SK-N-SH (cell line): ENCODE measurements at regions not wholly inside any gene's neighbourhood (a gene's known extent, or its start where the extent isn't known, plus 50 kb on each side); places are given as distances from the start of the nearest gene placed in this dataset.

ENCODE experiments used
- CHD2 ChIP-seq: fragments of 150-350 bp; IDR thresholded peaks from 2 replicates; pipeline ENCODE4 v1.6.1; 2018; ENCODE audit warnings: low read length; ENCODE audit not compliant: partially characterized antibody
- CTCF ChIP-seq: fragments of 200-600 bp; sonication (generic); IDR thresholded peaks from 2 replicates; pipeline ENCODE4 v1.6.1; 2017; ENCODE audit warnings: antibody characterized with exemption, mild to moderate bottlenecking, moderate library complexity
- ELF1 ChIP-seq: IDR thresholded peaks from 2 replicates; pipeline ENCODE4 v1.4.0; 2012
- FOSL2 ChIP-seq: IDR thresholded peaks from 2 replicates; pipeline ENCODE4 v1.4.0; 2012; ENCODE audit warnings: low read depth, mild to moderate bottlenecking, moderate library complexity, borderline replicate concordance
- FOXJ3 ChIP-seq: sonication (generic); formaldehyde crosslinking; IDR thresholded peaks from 2 replicates; pipeline ENCODE4 v1.5.1; 2020; ENCODE audit warnings: mild to moderate bottlenecking, missing genetic modification reagents
- FOXM1 ChIP-seq: IDR thresholded peaks from 2 replicates; pipeline ENCODE4 v1.4.0; 2012; ENCODE audit warnings: low read depth, mild to moderate bottlenecking
- GATA2 ChIP-seq: sonication (generic); formaldehyde crosslinking; IDR thresholded peaks from 2 replicates; pipeline ENCODE4 v1.5.0; 2020; ENCODE audit warnings: mild to moderate bottlenecking, missing genetic modification reagents
- MAX ChIP-seq: IDR thresholded peaks from 2 replicates; pipeline ENCODE4 v1.4.0; 2012; ENCODE audit warnings: low read depth
- MEF2A ChIP-seq: IDR thresholded peaks from 2 replicates; pipeline ENCODE4 v1.4.0; 2012; ENCODE audit warnings: low read depth, borderline replicate concordance
- NRF1 ChIP-seq: IDR thresholded peaks from 2 replicates; pipeline ENCODE4 v1.6.1; 2012; ENCODE audit warnings: low read depth, mild to moderate bottlenecking, low read length
- REST ChIP-seq: IDR thresholded peaks from 2 replicates; pipeline ENCODE4 v1.6.1; 2012; ENCODE audit warnings: mild to moderate bottlenecking, low read depth, low read length, moderate library complexity
- RFX5 ChIP-seq: IDR thresholded peaks from 2 replicates; pipeline ENCODE4 v1.6.1; 2012; ENCODE audit warnings: mild to moderate bottlenecking, improper control_type of control experiment, low read length
- RXRA ChIP-seq: IDR thresholded peaks from 2 replicates; pipeline ENCODE4 v1.4.0; 2012; ENCODE audit warnings: low read depth, mild to moderate bottlenecking, borderline replicate concordance
- SIN3A ChIP-seq: IDR thresholded peaks from 2 replicates; pipeline ENCODE4 v1.6.1; 2012; ENCODE audit warnings: low read depth, mild to moderate bottlenecking, low read length, moderate library complexity, borderline replicate concordance
- TAF1 ChIP-seq: IDR thresholded peaks from 2 replicates; pipeline ENCODE4 v1.6.1; 2012; ENCODE audit warnings: low read depth, mild to moderate bottlenecking, low read length, moderate library complexity, borderline replicate concordance
- USF1 ChIP-seq: IDR thresholded peaks from 2 replicates; pipeline ENCODE4 v1.4.0; 2012; ENCODE audit warnings: low read depth, borderline replicate concordance
- USF2 ChIP-seq: fragments of 150-350 bp; IDR thresholded peaks from 2 replicates; pipeline ENCODE4 v1.6.1; 2017; ENCODE audit warnings: antibody characterized with exemption, low read length, low read depth, borderline replicate concordance
- ZBTB33 ChIP-seq: IDR thresholded peaks from 2 replicates; pipeline ENCODE4 v1.4.0; 2012; ENCODE audit warnings: low read depth, borderline replicate concordance

GRCh38 chr2:173550143-173550542 lies 195.5 kb downstream of the CDCA7 start (continued):
- TF ChIP-seq USF2 (no peak), CHD2 (no peak), SIN3A (no peak), MEF2A (0 out of 2 replicates have a peak, but pooled peaks have one; percentile 28), NRF1 (no peak), CTCF (no peak), ZBTB33 (no peak), MAX (no peak), REST (no peak), USF1 (no peak), FOSL2 (peak; percentile 66), RXRA (no peak; the same call in 1 of the 2 replicates), GATA2 (CRISPR knock-in tag) (no peak), FOXJ3 (CRISPR knock-in tag) (no peak), TAF1 (no peak), ELF1 (no peak), RFX5 (no peak), FOXM1 (no peak)
